GM13977 (cell line): ENCODE measurements at regions not wholly inside any gene's neighbourhood (a gene's known extent, or its start where the extent isn't known, plus 50 kb on each side); places are given as distances from the start of the nearest gene placed in this dataset.

Source experiments
- DNase-seq: peaks from one replicate; pipeline ENCODE4 v3.0.0; 2012; ENCODE audit warnings: low spot score
- in situ Hi-C: fragments of 300-500 bp; cut with MboI; formaldehyde crosslinking; loops from one replicate; pipeline ENCODE4 v1.12.0; 2022; ENCODE audit warnings: low sequenced_read_pairs, low pct_unique_long_range_greater_than_20kb, mixed read lengths, inconsistent platforms; ENCODE audit not compliant: unreplicated experiment
- TF ChIP-seq, protein P1 (sequence below): IDR thresholded peaks from 2 replicates; pipeline ENCODE4 v1.5.1; 2012; ENCODE audit warnings: mild to moderate bottlenecking, control low read depth; ENCODE audit not compliant: insufficient read depth; ENCODE audit errors: extremely low read depth, missing control alignments

DNA sequence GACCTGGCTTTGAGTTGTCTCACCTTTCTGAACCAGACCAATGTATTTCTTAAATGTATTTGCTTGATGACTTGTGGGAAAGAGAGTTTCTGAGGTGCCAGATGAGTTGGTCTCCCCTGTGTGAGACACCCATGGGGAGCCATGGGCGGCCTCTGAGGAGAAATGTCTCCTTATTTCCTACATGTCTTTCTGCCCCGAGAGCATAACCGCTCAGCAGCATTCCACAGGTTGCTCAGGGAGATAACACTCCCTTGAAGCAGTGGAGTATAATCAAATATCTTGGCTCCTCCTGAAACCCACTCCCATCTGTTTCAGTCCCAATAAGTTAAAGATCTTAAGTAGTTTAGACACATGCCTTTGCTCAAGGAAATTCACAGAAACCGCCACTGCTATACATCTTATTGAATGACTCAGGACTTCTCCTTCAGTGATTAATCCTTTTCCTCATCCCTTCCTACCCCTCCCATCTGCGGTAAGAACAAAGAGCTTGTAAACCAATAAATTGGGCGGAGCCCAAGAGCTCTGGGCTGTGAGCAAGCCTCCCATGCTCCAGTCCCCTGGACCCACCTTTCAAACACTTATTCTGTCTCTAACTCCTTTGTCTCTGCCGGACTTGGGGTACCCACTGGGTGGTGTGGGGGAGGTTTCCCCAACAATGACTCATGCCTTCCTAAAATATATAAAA lies 285.5 kb upstream of the LRRTM4 start:
- DNase-seq = no peak
- in situ Hi-C loops = no loop called here
- TF ChIP-seq, protein P1, sequence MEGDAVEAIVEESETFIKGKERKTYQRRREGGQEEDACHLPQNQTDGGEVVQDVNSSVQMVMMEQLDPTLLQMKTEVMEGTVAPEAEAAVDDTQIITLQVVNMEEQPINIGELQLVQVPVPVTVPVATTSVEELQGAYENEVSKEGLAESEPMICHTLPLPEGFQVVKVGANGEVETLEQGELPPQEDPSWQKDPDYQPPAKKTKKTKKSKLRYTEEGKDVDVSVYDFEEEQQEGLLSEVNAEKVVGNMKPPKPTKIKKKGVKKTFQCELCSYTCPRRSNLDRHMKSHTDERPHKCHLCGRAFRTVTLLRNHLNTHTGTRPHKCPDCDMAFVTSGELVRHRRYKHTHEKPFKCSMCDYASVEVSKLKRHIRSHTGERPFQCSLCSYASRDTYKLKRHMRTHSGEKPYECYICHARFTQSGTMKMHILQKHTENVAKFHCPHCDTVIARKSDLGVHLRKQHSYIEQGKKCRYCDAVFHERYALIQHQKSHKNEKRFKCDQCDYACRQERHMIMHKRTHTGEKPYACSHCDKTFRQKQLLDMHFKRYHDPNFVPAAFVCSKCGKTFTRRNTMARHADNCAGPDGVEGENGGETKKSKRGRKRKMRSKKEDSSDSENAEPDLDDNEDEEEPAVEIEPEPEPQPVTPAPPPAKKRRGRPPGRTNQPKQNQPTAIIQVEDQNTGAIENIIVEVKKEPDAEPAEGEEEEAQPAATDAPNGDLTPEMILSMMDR = no peak

DNA sequence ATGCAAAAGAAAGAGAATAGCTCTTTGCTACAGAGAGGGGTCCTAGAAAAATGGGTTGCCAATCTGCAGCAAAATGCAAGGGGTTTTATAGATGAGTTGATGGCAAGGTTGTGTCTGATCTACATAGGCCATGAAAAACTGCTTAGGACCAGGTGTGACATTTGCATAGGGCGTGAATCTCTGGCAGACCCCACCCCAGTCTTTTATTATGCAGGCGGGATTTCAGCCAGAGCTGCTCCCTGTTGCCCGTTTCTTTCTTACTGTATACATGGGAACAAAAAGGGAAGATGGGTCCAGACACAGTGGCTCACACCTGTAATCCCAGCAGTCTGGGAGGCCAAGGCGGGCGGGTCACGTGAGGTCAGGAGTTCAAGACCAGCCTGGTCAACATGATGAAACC lies 286.4 kb upstream of the LRRTM4 start:
- in situ Hi-C loops = no loop called here
- no peak for DNase-seq
- TF ChIP-seq, protein P1 = no peak

GRCh38 chr2:77813599-77813998 lies 291.4 kb upstream of the LRRTM4 start:
- in situ Hi-C loops = no loop called here
- DNase-seq = no peak
- TF ChIP-seq, protein P1 = no peak

DNA sequence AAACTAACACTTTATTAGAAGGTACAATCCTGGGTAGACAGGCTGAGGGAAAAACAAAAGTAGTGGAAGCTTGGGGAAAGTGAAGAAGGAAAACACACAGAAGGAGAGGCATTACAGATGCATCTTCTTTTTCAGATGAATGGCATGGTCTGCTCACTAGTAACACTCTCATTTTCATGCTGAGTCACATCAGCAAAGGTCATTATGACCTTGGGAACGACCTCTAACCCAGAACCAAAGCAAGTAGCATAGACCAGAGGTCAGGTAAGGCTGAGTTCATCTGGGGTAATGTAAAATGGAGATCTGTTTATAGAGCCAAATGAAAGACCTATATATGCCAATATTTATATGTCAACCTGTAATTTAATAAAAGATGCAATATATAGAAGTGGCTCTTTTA lies 294.4 kb upstream of the LRRTM4 start:
- no peak for DNase-seq
- TF ChIP-seq, protein P1 = no peak
- in situ Hi-C loops = no loop called here

GRCh38 chr2:77818186-77818585 lies 296.0 kb upstream of the LRRTM4 start:
- in situ Hi-C loops = no loop called here
- DNase-seq = no peak
- TF ChIP-seq, protein P1 = no peak

GRCh38 chr2:77823028-77823427 lies 300.9 kb upstream of the LRRTM4 start:
- in situ Hi-C loops = no loop called here
- TF ChIP-seq, protein P1 = no peak
- DNase-seq = no peak
